ENCODE measurements at regions not wholly inside any gene's neighbourhood (a gene's known extent, or its start where the extent isn't known, plus 50 kb on each side); places are given as distances from the start of the nearest gene placed in this dataset.

GRCh38 chr15:70293591-70294470 lies 196.1 kb upstream of the TLE3 start:
- no peak for DNase-seq
- no peak overlapping the region for H3K27ac ChIP-seq
- no peaks in the 10 kb centered on the region for H3K27me3 ChIP-seq
- intact Hi-C loops (cut with DNase I; ENCODE audit: low total_unique reads): no loop called here
- no peak overlapping the region for H3K4me3 ChIP-seq
- H3K4me1 ChIP-seq: no peaks in the 10 kb centered on the region
- no peak for TF ChIP-seq CTCF (IDR thresholded peaks at IDR 0.05)
- H3K36me3 ChIP-seq: no peaks in the 10 kb centered on the region
- no peaks in the 10 kb centered on the region for H3K9me3 ChIP-seq

- Histone ChIP-seq H3K4me1 (no peaks in the 10 kb centered on the region), H3K36me3 (no peaks in the 10 kb centered on the region), H3K4me3 (no peak overlapping the region), H3K27me3 (no peaks in the 10 kb centered on the region), H3K27ac (no peak overlapping the region), H3K9me3 (no peaks in the 10 kb centered on the region)
- TF ChIP-seq CTCF (IDR thresholded peaks at IDR 0.05) (no peak), POLR2A (IDR thresholded peaks at IDR 0.05) (no peak)
- no peak for DNase-seq
- intact Hi-C loops (cut with DNase I; ENCODE audit: low total_unique reads): no loop called here
These were observed 195.4 kb upstream of the TLE3 start for GRCh38 chr15:70293138-70293537.

- Histone ChIP-seq H3K27ac (no peak overlapping the region), H3K4me1 (no peaks in the 10 kb centered on the region), H3K9me3 (no peaks in the 10 kb centered on the region), H3K36me3 (no peaks in the 10 kb centered on the region), H3K4me3 (no peak overlapping the region), H3K27me3 (no peaks in the 10 kb centered on the region)
- no peak for DNase-seq
- TF ChIP-seq POLR2A (IDR thresholded peaks at IDR 0.05) (no peak), CTCF (IDR thresholded peaks at IDR 0.05) (no peak)
- intact Hi-C loops (cut with DNase I; ENCODE audit: low total_unique reads): no loop called here
These were observed 194.5 kb upstream of the TLE3 start for GRCh38 chr15:70292076-70292760.

GRCh38 chr15:70291305-70292075 lies 193.8 kb upstream of the TLE3 start:
- H3K9me3 ChIP-seq: no peaks in the 10 kb centered on the region
- H3K27ac ChIP-seq: no peak overlapping the region
- H3K4me1 ChIP-seq: no peaks in the 10 kb centered on the region
- DNase-seq: no peak
- TF ChIP-seq CTCF (IDR thresholded peaks at IDR 0.05): no peak
- no peak for TF ChIP-seq POLR2A (IDR thresholded peaks at IDR 0.05)
- no peaks in the 10 kb centered on the region for H3K36me3 ChIP-seq
- intact Hi-C loops (cut with DNase I; ENCODE audit: low total_unique reads): no loop called here
- no peak overlapping the region for H3K4me3 ChIP-seq
- H3K27me3 ChIP-seq: no peaks in the 10 kb centered on the region
